KMS-11 (cell line): ENCODE measurements at regions not wholly inside any gene's neighbourhood (a gene's known extent, or its start where the extent isn't known, plus 50 kb on each side); places are given as distances from the start of the nearest gene placed in this dataset.
"Not testable (repeated sequence)": the region's sequence is repeated elsewhere in the genome, so short reads cannot be mapped to it uniquely, and the experiment has no call there.

Source experiments
- H2AFZ ChIP-seq: fragments of 200-600 bp; sonication (generic); 2 replicates; pipeline ENCODE4 v1.6.1; 2016; ENCODE audit warnings: antibody characterized with exemption, mixed run types, low read depth
- H3K27ac ChIP-seq: fragments of 200-600 bp; sonication (generic); 2 replicates; pipeline ENCODE4 v1.6.1; 2016; ENCODE audit warnings: mild to moderate bottlenecking, mixed run types
- H3K27me3 ChIP-seq: fragments of 200-600 bp; sonication (generic); 2 replicates; pipeline ENCODE4 v1.6.1; 2017; ENCODE audit warnings: mild to moderate bottlenecking, low read depth, mixed run types, moderate library complexity; ENCODE audit not compliant: insufficient read depth
- H3K36me3 ChIP-seq: fragments of 200-600 bp; sonication (generic); 2 replicates; pipeline ENCODE4 v1.6.1; 2017; ENCODE audit warnings: mild to moderate bottlenecking, mixed run types; ENCODE audit not compliant: insufficient read depth
- H3K4me1 ChIP-seq: fragments of 200-600 bp; sonication (generic); 2 replicates; pipeline ENCODE4 v1.6.1; 2016; ENCODE audit warnings: mild to moderate bottlenecking, low read depth, mixed run types; ENCODE audit not compliant: poor library complexity, severe bottlenecking
- H3K4me2 ChIP-seq: fragments of 200-600 bp; sonication (generic); 2 replicates; pipeline ENCODE4 v1.7.0; 2016; ENCODE audit warnings: mild to moderate bottlenecking, mixed run types
- H3K4me3 ChIP-seq: fragments of 200-600 bp; sonication (generic); IDR thresholded peaks from 2 replicates; pipeline ENCODE4 v1.6.1; 2017; ENCODE audit warnings: low read depth, low read length, mixed read lengths; ENCODE audit not compliant: insufficient read depth
- H3K79me2 ChIP-seq: fragments of 200-600 bp; sonication (generic); 2 replicates; pipeline ENCODE4 v1.6.1; 2016; ENCODE audit warnings: low read depth, mixed run types; ENCODE audit not compliant: insufficient read depth
- H3K9ac ChIP-seq: fragments of 200-600 bp; sonication (generic); 2 replicates; pipeline ENCODE4 v1.6.1; 2016; ENCODE audit warnings: mild to moderate bottlenecking, mixed run types
- H4K20me1 ChIP-seq: fragments of 200-600 bp; sonication (generic); 2 replicates; pipeline ENCODE4 v1.6.1; 2016; ENCODE audit warnings: mild to moderate bottlenecking, mixed run types; ENCODE audit not compliant: insufficient read depth
- TF ChIP-seq, protein P1 (sequence below): fragments of 200-600 bp; sonication (generic); conservative IDR thresholded peaks from 2 replicates; pipeline ENCODE4 v1.6.1; 2017; ENCODE audit warnings: low read depth, mild to moderate bottlenecking, antibody characterized with exemption, low read length, moderate library complexity, mixed read lengths

DNA sequence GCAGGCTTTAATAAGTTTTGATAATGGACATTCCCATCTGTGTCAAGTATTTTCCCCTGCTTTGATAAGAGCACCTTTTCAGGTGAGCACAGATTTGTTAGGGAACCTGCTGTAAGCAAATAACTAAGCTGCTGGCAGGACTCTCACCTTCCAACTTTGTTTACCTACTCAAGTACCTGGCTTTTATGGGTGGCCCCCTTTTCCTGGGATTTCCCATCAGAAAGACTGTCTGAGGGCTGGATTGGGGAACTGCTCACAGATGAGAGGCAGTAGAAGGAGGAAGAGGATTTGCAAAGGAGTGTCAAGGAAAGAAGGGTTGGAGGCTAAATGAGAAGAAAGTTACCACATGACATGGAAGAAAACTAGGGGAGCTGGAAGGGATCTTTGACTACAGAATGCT lies 210.1 kb upstream of the RIMS1 start:
- H3K27ac ChIP-seq = no peak overlapping the region
- no peak overlapping the region for H3K4me3 ChIP-seq
- no peaks in the 10 kb centered on the region for H3K4me1 ChIP-seq
- no peaks in the 10 kb centered on the region for H3K27me3 ChIP-seq
- no peak overlapping the region for H2AFZ ChIP-seq
- no peak overlapping the region for H3K9ac ChIP-seq
- no peaks in the 10 kb centered on the region for H3K79me2 ChIP-seq
- no peaks in the 10 kb centered on the region; the same call in 1 of the 2 replicates for H3K36me3 ChIP-seq
- no peaks in the 10 kb centered on the region for H4K20me1 ChIP-seq
- TF ChIP-seq, protein P1, sequence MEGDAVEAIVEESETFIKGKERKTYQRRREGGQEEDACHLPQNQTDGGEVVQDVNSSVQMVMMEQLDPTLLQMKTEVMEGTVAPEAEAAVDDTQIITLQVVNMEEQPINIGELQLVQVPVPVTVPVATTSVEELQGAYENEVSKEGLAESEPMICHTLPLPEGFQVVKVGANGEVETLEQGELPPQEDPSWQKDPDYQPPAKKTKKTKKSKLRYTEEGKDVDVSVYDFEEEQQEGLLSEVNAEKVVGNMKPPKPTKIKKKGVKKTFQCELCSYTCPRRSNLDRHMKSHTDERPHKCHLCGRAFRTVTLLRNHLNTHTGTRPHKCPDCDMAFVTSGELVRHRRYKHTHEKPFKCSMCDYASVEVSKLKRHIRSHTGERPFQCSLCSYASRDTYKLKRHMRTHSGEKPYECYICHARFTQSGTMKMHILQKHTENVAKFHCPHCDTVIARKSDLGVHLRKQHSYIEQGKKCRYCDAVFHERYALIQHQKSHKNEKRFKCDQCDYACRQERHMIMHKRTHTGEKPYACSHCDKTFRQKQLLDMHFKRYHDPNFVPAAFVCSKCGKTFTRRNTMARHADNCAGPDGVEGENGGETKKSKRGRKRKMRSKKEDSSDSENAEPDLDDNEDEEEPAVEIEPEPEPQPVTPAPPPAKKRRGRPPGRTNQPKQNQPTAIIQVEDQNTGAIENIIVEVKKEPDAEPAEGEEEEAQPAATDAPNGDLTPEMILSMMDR = no peak
- H3K4me2 ChIP-seq = no peak overlapping the region

DNA sequence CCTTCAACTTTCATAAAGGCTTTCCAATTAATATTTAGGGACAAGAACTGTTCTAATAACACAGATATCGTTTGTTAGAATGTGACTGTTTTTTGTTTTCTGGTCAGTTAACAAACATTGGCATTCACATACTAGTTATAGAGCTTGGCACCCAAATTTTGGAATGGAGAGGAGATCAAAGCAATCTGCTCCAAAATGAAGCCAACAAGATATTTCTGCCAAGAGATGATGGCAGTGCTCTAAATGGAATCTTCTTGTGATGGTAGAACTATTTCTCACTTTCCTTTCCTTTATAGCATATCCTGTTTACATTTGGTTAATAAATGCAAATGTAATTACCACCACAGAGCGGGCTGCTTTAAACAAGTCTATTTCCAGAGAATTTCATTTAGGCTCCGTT lies 208.3 kb upstream of the RIMS1 start:
- Histone ChIP-seq H2AFZ (no peak overlapping the region), H4K20me1 (no peaks in the 10 kb centered on the region)
- TF ChIP-seq, protein P1 = no peak

DNA sequence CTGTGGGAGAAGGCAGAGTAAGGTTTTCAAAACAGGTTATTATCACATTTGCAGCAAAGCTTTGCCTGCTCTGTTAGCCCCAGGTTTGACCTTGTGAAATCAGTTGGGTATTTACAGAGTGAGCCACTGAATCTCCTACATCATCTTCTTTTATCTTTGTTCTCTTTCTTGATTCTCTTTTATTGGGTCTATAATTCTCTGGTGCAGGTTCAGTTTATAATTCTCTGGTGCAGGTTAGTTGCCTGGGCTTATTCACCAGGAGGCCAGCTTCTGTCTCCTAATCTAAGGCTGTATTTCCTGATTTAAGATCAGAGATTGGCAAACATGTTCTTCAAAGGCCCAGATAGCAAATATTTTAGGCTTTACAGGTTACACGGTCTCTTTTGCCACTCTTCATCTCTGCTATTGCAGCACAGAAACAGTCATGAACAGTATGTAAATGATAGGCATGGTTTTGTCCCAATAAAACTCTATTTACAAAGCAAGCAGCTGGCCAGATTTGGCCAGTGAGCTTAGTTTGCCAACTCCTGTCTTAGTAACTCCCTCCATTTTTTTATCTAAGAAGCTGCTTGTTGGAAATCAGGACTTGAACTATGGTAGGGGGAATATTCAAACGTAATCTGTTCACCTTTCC lies 205.0 kb upstream of the RIMS1 start:
- Histone ChIP-seq H3K9ac (no peak overlapping the region), H3K79me2 (no peaks in the 10 kb centered on the region), H4K20me1 (no peaks in the 10 kb centered on the region), H3K4me1 (no peaks in the 10 kb centered on the region), H3K27me3 (no peaks in the 10 kb centered on the region), H3K4me3 (no peak overlapping the region), H3K4me2 (no peak overlapping the region), H3K27ac (no peak overlapping the region), H3K36me3 (no peaks in the 10 kb centered on the region; the same call in 1 of the 2 replicates), H2AFZ (no peak overlapping the region)
- TF ChIP-seq, protein P1 = no peak

More for the DNA sequence above, 208.3 kb upstream of the RIMS1 start:
- Histone ChIP-seq H3K27ac (no peak overlapping the region), H3K4me1 (no peaks in the 10 kb centered on the region), H3K4me3 (no peak overlapping the region), H3K9ac (no peak overlapping the region), H3K4me2 (no peak overlapping the region), H3K27me3 (no peaks in the 10 kb centered on the region), H3K36me3 (no peaks in the 10 kb centered on the region; the same call in 1 of the 2 replicates), H3K79me2 (no peaks in the 10 kb centered on the region)

DNA sequence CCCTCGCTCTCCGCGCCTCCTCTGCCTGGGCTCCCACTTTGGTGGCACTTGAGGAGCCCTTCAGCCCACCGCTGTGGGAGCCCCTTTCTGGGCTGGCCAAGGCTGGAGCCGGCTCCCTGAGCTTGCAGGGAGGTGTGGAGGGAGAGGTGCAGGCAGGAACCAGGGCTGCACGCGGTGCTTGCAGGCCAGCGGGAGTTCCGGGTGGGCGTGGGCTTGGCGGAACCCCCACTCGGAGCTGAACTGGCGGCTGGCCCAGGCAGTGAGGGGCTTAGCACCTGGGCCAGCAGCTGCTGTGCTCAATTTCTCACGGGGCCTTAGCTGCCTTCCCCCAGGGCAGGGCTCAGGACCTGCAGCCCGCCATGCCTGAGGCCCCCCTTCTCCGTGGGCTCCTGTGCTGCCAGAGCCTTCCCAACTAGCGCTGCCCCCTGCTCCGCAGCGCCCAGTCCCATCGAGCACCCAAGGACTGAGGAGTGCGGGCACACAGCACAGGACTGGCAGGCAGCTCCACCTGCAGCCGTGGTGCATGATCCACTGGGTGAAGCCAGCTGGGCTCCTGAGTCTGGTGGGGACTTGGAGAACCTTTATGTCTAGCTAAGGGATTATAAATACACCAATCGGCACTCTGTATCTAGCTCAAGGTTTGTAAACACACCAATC lies 200.2 kb upstream of the RIMS1 start:
- not testable (repeated sequence) for H2AFZ ChIP-seq, H3K4me1 ChIP-seq, H3K27me3 ChIP-seq, H3K36me3 ChIP-seq, H3K4me2 ChIP-seq, H3K27ac ChIP-seq, H3K79me2 ChIP-seq, H3K4me3 ChIP-seq, H3K9ac ChIP-seq, H4K20me1 ChIP-seq

DNA sequence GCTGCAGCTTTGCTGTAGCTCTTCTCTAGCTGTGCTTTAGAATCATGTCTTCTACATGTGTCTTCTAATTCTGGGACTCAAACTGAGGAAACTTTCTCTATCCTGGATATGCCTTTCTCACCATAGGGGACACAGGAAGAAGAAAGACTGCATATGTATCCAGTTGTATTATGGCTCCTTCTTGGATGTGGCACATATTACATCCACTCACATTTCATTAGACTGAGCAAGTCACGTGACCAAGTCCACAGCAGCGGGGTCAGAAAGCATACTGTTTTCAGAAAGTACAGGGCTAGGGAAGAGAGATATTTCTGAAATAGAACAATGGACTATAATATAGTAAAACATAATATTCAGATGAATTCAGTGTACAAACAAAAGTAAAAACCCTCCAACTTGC lies 187.6 kb upstream of the RIMS1 start:
- Histone ChIP-seq H3K27me3 (no peaks in the 10 kb centered on the region), H3K4me1 (no peaks in the 10 kb centered on the region), H3K4me2 (no peak overlapping the region), H4K20me1 (no peaks in the 10 kb centered on the region), H3K4me3 (no peak overlapping the region), H3K9ac (no peak overlapping the region), H2AFZ (no peak overlapping the region), H3K79me2 (no peaks in the 10 kb centered on the region), H3K27ac (no peak overlapping the region), H3K36me3 (no peaks in the 10 kb centered on the region)
- TF ChIP-seq, protein P1 = no peak
